SHP77 (cell line): ENCODE measurements at regions not wholly inside any gene's neighbourhood (a gene's known extent, or its start where the extent isn't known, plus 50 kb on each side); places are given as distances from the start of the nearest gene placed in this dataset.
"Not testable (repeated sequence)": the region's sequence is repeated elsewhere in the genome, so short reads cannot be mapped to it uniquely, and the experiment has no call there.

Source experiments
- DNase-seq, 2 experiments: peaks; one replicate each; lab custom pipeline; 2025; lab: John Stamatoyannopoulos, UW

GRCh38 chr20:22070610-22071058 is 365.2 kb downstream of the PAX1 start:
- DNase-seq: no peak

- DNase-seq: no peak
These were observed 358.3 kb downstream of the PAX1 start for GRCh38 chr20:22063753-22064152.

- DNase-seq: no peak
These were observed 357.4 kb downstream of the PAX1 start for GRCh38 chr20:22062874-22063273.

- DNase-seq: no peak
These were observed 355.1 kb downstream of the PAX1 start for GRCh38 chr20:22060610-22061009.

- no peak for DNase-seq
These were observed 353.3 kb downstream of the PAX1 start for GRCh38 chr20:22058746-22059145.

GRCh38 chr20:22055981-22056380 is 350.5 kb downstream of the PAX1 start:
- DNase-seq: no peak

GRCh38 chr20:22052025-22052650 is 346.7 kb downstream of the PAX1 start:
- no peak for DNase-seq

GRCh38 chr20:22045956-22046507 is 340.6 kb downstream of the PAX1 start:
- DNase-seq: not testable (repeated sequence)

- DNase-seq: no peak
These were observed 322.0 kb downstream of the PAX1 start for GRCh38 chr20:22027423-22027822.

GRCh38 chr20:22020201-22020600 is 314.7 kb downstream of the PAX1 start:
- DNase-seq: no peak

GRCh38 chr20:22008456-22008855 is 303.0 kb downstream of the PAX1 start:
- no peak for DNase-seq

GRCh38 chr20:22006306-22006705 is 300.8 kb downstream of the PAX1 start:
- DNase-seq: no peak

GRCh38 chr20:22005535-22005934 is 300.1 kb downstream of the PAX1 start:
- no peak for DNase-seq

- no peak for DNase-seq
These were observed 299.5 kb downstream of the PAX1 start for GRCh38 chr20:22004946-22005345.

- no peak for DNase-seq
These were observed 298.2 kb downstream of the PAX1 start for GRCh38 chr20:22003680-22004079.

GRCh38 chr20:22001886-22002285 is 296.4 kb downstream of the PAX1 start:
- DNase-seq: peak; percentile 85 to 88

GRCh38 chr20:21995461-21995860 is 290.0 kb downstream of the PAX1 start:
- DNase-seq: no peak

- DNase-seq: no peak
These were observed 288.7 kb downstream of the PAX1 start for GRCh38 chr20:21994203-21994602.

- no peak for DNase-seq
These were observed 277.1 kb downstream of the PAX1 start for GRCh38 chr20:21982559-21982958.

- peak in 1 of 2 experiments; percentile 33 for DNase-seq
These were observed 276.3 kb downstream of the PAX1 start for GRCh38 chr20:21981597-21982344.

GRCh38 chr20:21981179-21981578 is 275.7 kb downstream of the PAX1 start:
- no peak for DNase-seq

GRCh38 chr20:21971436-21971835 is 266.0 kb downstream of the PAX1 start:
- DNase-seq: no peak

GRCh38 chr20:21968486-21968885 is 263.0 kb downstream of the PAX1 start:
- DNase-seq: no peak
